Astrocyte (in vitro differentiated cells and primary cell): ENCODE measurements at regions not wholly inside any gene's neighbourhood (a gene's known extent, or its start where the extent isn't known, plus 50 kb on each side); places are given as distances from the start of the nearest gene placed in this dataset.

Experiments used
- CTCF ChIP-seq: IDR thresholded peaks from 2 replicates; pipeline ENCODE4 v1.5.1; 2011; ENCODE audit warnings: low read depth, mild to moderate bottlenecking, inconsistent platforms, low read length, moderate library complexity; ENCODE audit not compliant: insufficient read depth
- EZH2 ChIP-seq: IDR thresholded peaks from 2 replicates; pipeline ENCODE4 v1.6.1; 2012; ENCODE audit warnings: mild to moderate bottlenecking, low read length, inconsistent platforms; ENCODE audit not compliant: insufficient read depth

- no peak for TF ChIP-seq CTCF
- no peak for TF ChIP-seq EZH2
Measured at GRCh38 chr13:105642511-105642958, 892.9 kb downstream of the EFNB2 start.
